Endothelial cell (in vitro differentiated cells): ENCODE measurements at regions not wholly inside any gene's neighbourhood (a gene's known extent, or its start where the extent isn't known, plus 50 kb on each side); places are given as distances from the start of the nearest gene placed in this dataset.

Experiments used
- DNase-seq: peaks from one replicate; pipeline ENCODE4 v3.0.0; 2021; ENCODE audit warnings: low spot score
- H3K27ac Mint-ChIP-seq: one replicate; pipeline ENCODE4 v1.8.0; 2021; ENCODE audit warnings: mixed read lengths, inconsistent platforms; ENCODE audit not compliant: unreplicated experiment
- H3K27me3 Mint-ChIP-seq: one replicate; pipeline ENCODE4 v1.8.0; 2021; ENCODE audit warnings: mild to moderate bottlenecking, moderate library complexity, mixed read lengths, inconsistent platforms; ENCODE audit not compliant: unreplicated experiment
- H3K36me3 Mint-ChIP-seq: one replicate; pipeline ENCODE4 v1.8.0; 2021; ENCODE audit warnings: mild to moderate bottlenecking, low read depth, mixed read lengths, inconsistent platforms; ENCODE audit not compliant: unreplicated experiment
- H3K4me1 Mint-ChIP-seq: one replicate; pipeline ENCODE4 v1.8.0; 2021; ENCODE audit warnings: mild to moderate bottlenecking, mixed read lengths, inconsistent platforms; ENCODE audit not compliant: unreplicated experiment
- H3K4me3 Mint-ChIP-seq: one replicate; pipeline ENCODE4 v1.8.0; 2021; ENCODE audit warnings: mild to moderate bottlenecking, mixed read lengths, inconsistent platforms; ENCODE audit not compliant: unreplicated experiment
- H3K9me3 Mint-ChIP-seq: one replicate; pipeline ENCODE4 v1.8.0; 2021; ENCODE audit warnings: mixed read lengths, inconsistent platforms; ENCODE audit not compliant: unreplicated experiment
- TF ChIP-seq, protein P1 (sequence below): fragments of 200-600 bp; sonication (generic); IDR thresholded peaks from one replicate; pipeline ENCODE4 v1.5.0; 2021; ENCODE audit warnings: antibody characterized with exemption; ENCODE audit not compliant: unreplicated experiment

DNA sequence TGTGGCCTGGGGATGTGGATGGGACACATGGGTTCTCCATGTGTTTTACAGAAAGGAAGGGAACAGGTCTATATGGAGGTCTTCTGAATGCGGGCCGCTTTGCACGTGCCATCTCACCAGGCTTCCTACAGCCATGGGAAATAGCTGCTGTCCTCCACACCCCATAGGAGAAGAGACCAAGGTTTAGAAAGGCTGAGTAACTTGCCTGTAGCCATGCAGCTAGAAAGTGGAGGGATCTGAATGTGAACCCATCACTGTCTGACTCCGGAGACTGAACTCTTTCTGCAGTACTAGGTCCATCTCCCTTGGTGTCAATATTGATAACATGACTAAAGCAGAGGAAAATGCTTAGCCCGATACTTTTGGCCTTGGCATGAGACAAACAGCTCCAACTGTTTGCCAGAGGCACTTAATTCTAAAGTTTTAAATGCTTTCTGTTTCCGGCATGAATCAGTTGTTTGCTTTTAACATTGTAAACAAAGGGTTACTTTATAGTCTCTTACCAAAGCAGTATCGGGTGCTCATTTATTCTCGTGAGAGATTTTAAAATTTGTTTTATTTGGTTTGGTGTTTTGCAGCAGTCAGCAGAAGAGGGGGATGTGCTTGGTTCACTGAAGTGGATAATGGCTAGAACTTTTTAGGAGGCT, 64.8 kb upstream of the LOXL4 start:
- Mint-ChIP-seq H3K27me3 (peaks cover 1% of the 10 kb centered on the region), H3K36me3 (no peaks in the 10 kb centered on the region), H3K27ac (no peak overlapping the region), H3K4me1 (no peaks in the 10 kb centered on the region), H3K9me3 (no peaks in the 10 kb centered on the region), H3K4me3 (no peak overlapping the region)
- DNase-seq, result no peak
- TF ChIP-seq, protein P1, sequence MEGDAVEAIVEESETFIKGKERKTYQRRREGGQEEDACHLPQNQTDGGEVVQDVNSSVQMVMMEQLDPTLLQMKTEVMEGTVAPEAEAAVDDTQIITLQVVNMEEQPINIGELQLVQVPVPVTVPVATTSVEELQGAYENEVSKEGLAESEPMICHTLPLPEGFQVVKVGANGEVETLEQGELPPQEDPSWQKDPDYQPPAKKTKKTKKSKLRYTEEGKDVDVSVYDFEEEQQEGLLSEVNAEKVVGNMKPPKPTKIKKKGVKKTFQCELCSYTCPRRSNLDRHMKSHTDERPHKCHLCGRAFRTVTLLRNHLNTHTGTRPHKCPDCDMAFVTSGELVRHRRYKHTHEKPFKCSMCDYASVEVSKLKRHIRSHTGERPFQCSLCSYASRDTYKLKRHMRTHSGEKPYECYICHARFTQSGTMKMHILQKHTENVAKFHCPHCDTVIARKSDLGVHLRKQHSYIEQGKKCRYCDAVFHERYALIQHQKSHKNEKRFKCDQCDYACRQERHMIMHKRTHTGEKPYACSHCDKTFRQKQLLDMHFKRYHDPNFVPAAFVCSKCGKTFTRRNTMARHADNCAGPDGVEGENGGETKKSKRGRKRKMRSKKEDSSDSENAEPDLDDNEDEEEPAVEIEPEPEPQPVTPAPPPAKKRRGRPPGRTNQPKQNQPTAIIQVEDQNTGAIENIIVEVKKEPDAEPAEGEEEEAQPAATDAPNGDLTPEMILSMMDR, result no peak

GRCh38 chr10:98331885-98332284, 63.9 kb upstream of the LOXL4 start:
- H3K9me3 Mint-ChIP-seq, result no peaks in the 10 kb centered on the region
- peaks cover 5% of the 10 kb centered on the region for H3K4me1 Mint-ChIP-seq
- TF ChIP-seq, protein P1, result peak; percentile 50
- H3K4me3 Mint-ChIP-seq, result no peak overlapping the region
- no peak overlapping the region for H3K27ac Mint-ChIP-seq
- no peaks in the 10 kb centered on the region for H3K36me3 Mint-ChIP-seq
- peaks cover 1% of the 10 kb centered on the region for H3K27me3 Mint-ChIP-seq
- no peak for DNase-seq

- Mint-ChIP-seq H3K36me3 (no peaks in the 10 kb centered on the region), H3K27ac (no peak overlapping the region), H3K4me1 (peaks cover 5% of the 10 kb centered on the region), H3K4me3 (no peak overlapping the region), H3K9me3 (no peaks in the 10 kb centered on the region), H3K27me3 (peaks cover 1% of the 10 kb centered on the region)
- DNase-seq, result no peak
- TF ChIP-seq, protein P1, result no peak
These were observed 63.0 kb upstream of the LOXL4 start for GRCh38 chr10:98330987-98331386.

- peaks cover 5% of the 10 kb centered on the region for H3K4me1 Mint-ChIP-seq
- no peak overlapping the region for H3K27ac Mint-ChIP-seq
- peaks cover 2% of the 10 kb centered on the region for H3K27me3 Mint-ChIP-seq
- H3K9me3 Mint-ChIP-seq, result no peaks in the 10 kb centered on the region
- no peak overlapping the region for H3K4me3 Mint-ChIP-seq
- TF ChIP-seq, protein P1, result no peak
- H3K36me3 Mint-ChIP-seq, result no peaks in the 10 kb centered on the region
- DNase-seq, result no peak
These were observed 60.6 kb upstream of the LOXL4 start for GRCh38 chr10:98328640-98329039.

DNA sequence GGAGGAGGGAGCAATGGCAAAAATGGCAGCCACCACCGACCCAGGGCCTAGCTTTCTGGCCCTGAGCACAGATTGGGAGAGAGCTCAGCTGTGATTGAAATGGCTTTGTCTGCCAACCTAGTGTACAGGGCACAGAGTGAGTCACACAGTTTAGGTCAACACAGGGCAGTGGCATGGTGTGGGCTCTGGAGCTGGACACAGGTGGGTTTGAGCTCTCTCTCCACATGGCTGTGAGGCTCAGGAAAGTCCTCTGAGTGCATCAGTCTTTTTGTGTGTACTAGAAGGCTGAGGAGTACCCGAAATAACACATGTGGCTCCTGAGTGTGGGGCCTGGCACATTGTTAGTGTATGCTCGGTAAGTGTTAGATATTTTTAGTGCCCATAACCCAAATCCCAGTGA, 60.2 kb upstream of the LOXL4 start:
- TF ChIP-seq, protein P1, result no peak
- Mint-ChIP-seq H3K4me3 (no peak overlapping the region), H3K27ac (no peak overlapping the region), H3K9me3 (no peaks in the 10 kb centered on the region), H3K36me3 (no peaks in the 10 kb centered on the region), H3K27me3 (peaks cover 2% of the 10 kb centered on the region), H3K4me1 (peaks cover 5% of the 10 kb centered on the region)
- no peak for DNase-seq
